SU-DHL-6 (cell line): ENCODE measurements at regions not wholly inside any gene's neighbourhood (a gene's known extent, or its start where the extent isn't known, plus 50 kb on each side); places are given as distances from the start of the nearest gene placed in this dataset.

Experiments used
- H2AFZ ChIP-seq: fragments of 200-600 bp; sonication (generic); 2 replicates; pipeline ENCODE4 v1.6.1; 2014; ENCODE audit warnings: low read depth, mild to moderate bottlenecking, moderate library complexity, mixed read lengths, antibody characterized with exemption, low read length; ENCODE audit not compliant: severe bottlenecking
- H3F3A ChIP-seq: fragments of 200-600 bp; shearing (Covaris generic); 2 replicates; pipeline ENCODE4 v1.6.0; 2016; ENCODE audit warnings: antibody characterized with exemption, mild to moderate bottlenecking; ENCODE audit not compliant: insufficient read depth
- H3K27ac ChIP-seq: fragments of 200-600 bp; sonication (generic); 2 replicates; pipeline ENCODE4 v1.5.1; 2016; ENCODE audit warnings: low read depth, mild to moderate bottlenecking, low read length, moderate library complexity, mixed read lengths
- H3K27me3 ChIP-seq: fragments of 200-600 bp; sonication (generic), shearing (Covaris generic); 2 replicates; pipeline ENCODE4 v1.6.0; 2014; ENCODE audit warnings: mild to moderate bottlenecking, low read length
- H3K36me3 ChIP-seq: fragments of 200-600 bp; sonication (generic); 2 replicates; pipeline ENCODE4 v1.6.1; 2014; ENCODE audit warnings: mild to moderate bottlenecking, low read length, mixed read lengths
- H3K4me2 ChIP-seq: fragments of 300-600, 200-600 bp; shearing (Covaris generic), sonication (generic); 2 replicates; pipeline ENCODE4 v1.6.0; 2014; ENCODE audit warnings: low read length, low read depth, mild to moderate bottlenecking; ENCODE audit not compliant: poor library complexity, severe bottlenecking
- H3K4me3 ChIP-seq: fragments of 200-600 bp; sonication (generic); 2 replicates; pipeline ENCODE4 v1.5.1; 2014; ENCODE audit warnings: antibody characterized with exemption, low read length, mild to moderate bottlenecking, mixed read lengths; ENCODE audit not compliant: insufficient read depth, poor library complexity, severe bottlenecking
- H3K79me2 ChIP-seq: fragments of 200-600 bp; sonication (generic); 2 replicates; pipeline ENCODE4 v1.6.1; 2014; ENCODE audit warnings: mild to moderate bottlenecking, low read length, moderate library complexity; ENCODE audit not compliant: insufficient read depth
- H3K9ac ChIP-seq: fragments of 200-600 bp; sonication (generic); 2 replicates; pipeline ENCODE4 v1.7.0; 2014; ENCODE audit warnings: mild to moderate bottlenecking, low read length
- H3K9me2 ChIP-seq: fragments of 200-600 bp; sonication (generic); replicated peaks from 2 replicates; pipeline ENCODE4 v1.6.1; 2014; ENCODE audit warnings: low read length; ENCODE audit not compliant: insufficient read depth
- H3K9me3 ChIP-seq: fragments of 200-600 bp; sonication (generic); 2 replicates; pipeline ENCODE4 v1.6.1; 2014; ENCODE audit warnings: low read length, mixed read lengths; ENCODE audit not compliant: insufficient read depth
- H4K20me1 ChIP-seq: fragments of 200-600 bp; sonication (generic); 2 replicates; pipeline ENCODE4 v1.6.1; 2014; ENCODE audit warnings: low read depth, mild to moderate bottlenecking, antibody characterized with exemption, low read length, moderate library complexity, mixed read lengths
- EZH2phosphoT487 ChIP-seq: fragments of 200-600 bp; sonication (generic), shearing (Covaris generic); conservative IDR thresholded peaks from 2 replicates; pipeline ENCODE4 v1.6.1; 2018; ENCODE audit warnings: mild to moderate bottlenecking, antibody characterized with exemption, low read length, moderate library complexity, mixed read lengths
- TF ChIP-seq, protein P1 (sequence below): fragments of 200-600 bp; sonication (generic); IDR thresholded peaks from one replicate; pipeline ENCODE4 v1.5.1; 2017; ENCODE audit warnings: antibody characterized with exemption, mild to moderate bottlenecking, low read length, moderate library complexity; ENCODE audit not compliant: insufficient read depth, poor library complexity, severe bottlenecking

DNA sequence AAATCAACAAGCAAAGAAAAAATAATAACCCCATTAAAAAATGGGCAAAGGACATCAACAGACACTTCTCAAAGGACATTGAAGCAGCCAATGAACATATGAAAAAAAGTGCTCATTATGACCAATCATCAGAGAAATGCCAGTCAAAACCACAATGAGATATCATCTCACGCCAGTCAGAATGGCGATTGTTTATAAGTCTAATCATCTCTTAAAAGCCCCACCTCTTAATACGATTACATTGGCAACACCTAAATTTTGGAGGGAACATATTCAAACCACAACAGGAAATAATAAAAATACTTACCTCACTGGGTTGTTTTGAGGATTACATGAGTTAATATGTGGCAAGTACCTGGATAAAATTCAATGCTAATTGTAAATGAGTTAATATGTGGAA lies 57.1 kb upstream of the PLPPR4 start:
- no peaks in the 10 kb centered on the region for H3F3A ChIP-seq
- no peaks in the 10 kb centered on the region for H4K20me1 ChIP-seq
- H3K4me3 ChIP-seq: no peak overlapping the region
- H3K36me3 ChIP-seq: no peaks in the 10 kb centered on the region
- H3K79me2 ChIP-seq: no peaks in the 10 kb centered on the region
- no peaks in the 10 kb centered on the region for H3K9me2 ChIP-seq
- no peak overlapping the region for H3K4me2 ChIP-seq
- H3K27ac ChIP-seq: no peak overlapping the region
- TF ChIP-seq, protein P1, sequence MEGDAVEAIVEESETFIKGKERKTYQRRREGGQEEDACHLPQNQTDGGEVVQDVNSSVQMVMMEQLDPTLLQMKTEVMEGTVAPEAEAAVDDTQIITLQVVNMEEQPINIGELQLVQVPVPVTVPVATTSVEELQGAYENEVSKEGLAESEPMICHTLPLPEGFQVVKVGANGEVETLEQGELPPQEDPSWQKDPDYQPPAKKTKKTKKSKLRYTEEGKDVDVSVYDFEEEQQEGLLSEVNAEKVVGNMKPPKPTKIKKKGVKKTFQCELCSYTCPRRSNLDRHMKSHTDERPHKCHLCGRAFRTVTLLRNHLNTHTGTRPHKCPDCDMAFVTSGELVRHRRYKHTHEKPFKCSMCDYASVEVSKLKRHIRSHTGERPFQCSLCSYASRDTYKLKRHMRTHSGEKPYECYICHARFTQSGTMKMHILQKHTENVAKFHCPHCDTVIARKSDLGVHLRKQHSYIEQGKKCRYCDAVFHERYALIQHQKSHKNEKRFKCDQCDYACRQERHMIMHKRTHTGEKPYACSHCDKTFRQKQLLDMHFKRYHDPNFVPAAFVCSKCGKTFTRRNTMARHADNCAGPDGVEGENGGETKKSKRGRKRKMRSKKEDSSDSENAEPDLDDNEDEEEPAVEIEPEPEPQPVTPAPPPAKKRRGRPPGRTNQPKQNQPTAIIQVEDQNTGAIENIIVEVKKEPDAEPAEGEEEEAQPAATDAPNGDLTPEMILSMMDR: no peak
- no peak for TF ChIP-seq EZH2phosphoT487
- no peaks in the 10 kb centered on the region for H3K27me3 ChIP-seq
- H3K9ac ChIP-seq: no peak overlapping the region
- no peaks in the 10 kb centered on the region for H3K9me3 ChIP-seq
- H2AFZ ChIP-seq: no peak overlapping the region
